Adipocyte (in vitro differentiated cells): ENCODE measurements at regions not wholly inside any gene's neighbourhood (a gene's known extent, or its start where the extent isn't known, plus 50 kb on each side); places are given as distances from the start of the nearest gene placed in this dataset.

Experiments
- DNase-seq: peaks from one replicate; pipeline ENCODE4 v3.0.0-alpha.2; 2015; ENCODE audit warnings: low read depth
- H3K27me3 ChIP-seq: replicated peaks from 2 replicates; pipeline ENCODE4 v1.7.0; 2013; ENCODE audit warnings: mild to moderate bottlenecking, low read length, moderate library complexity; ENCODE audit not compliant: control insufficient read depth, insufficient read depth
- H3K36me3 ChIP-seq: 2 replicates; pipeline ENCODE4 v1.7.0; 2013; ENCODE audit warnings: low read length, mild to moderate bottlenecking, moderate library complexity; ENCODE audit not compliant: control insufficient read depth, insufficient read depth, severe bottlenecking
- H3K4me1 ChIP-seq: 2 replicates; pipeline ENCODE4 v1.7.0; 2013; ENCODE audit warnings: mild to moderate bottlenecking, low read length, moderate library complexity; ENCODE audit not compliant: control insufficient read depth, insufficient read depth
- H3K4me3 ChIP-seq: 2 replicates; pipeline ENCODE4 v1.7.0; 2013; ENCODE audit warnings: mild to moderate bottlenecking, low read length, moderate library complexity
- H3K9ac ChIP-seq: 2 replicates; pipeline ENCODE4 v1.7.0; 2013; ENCODE audit warnings: mild to moderate bottlenecking, low read length, moderate library complexity
- H3K9me3 ChIP-seq: 2 replicates; pipeline ENCODE4 v1.7.0; 2013; ENCODE audit warnings: mild to moderate bottlenecking, low read length, moderate library complexity; ENCODE audit not compliant: control insufficient read depth

DNA sequence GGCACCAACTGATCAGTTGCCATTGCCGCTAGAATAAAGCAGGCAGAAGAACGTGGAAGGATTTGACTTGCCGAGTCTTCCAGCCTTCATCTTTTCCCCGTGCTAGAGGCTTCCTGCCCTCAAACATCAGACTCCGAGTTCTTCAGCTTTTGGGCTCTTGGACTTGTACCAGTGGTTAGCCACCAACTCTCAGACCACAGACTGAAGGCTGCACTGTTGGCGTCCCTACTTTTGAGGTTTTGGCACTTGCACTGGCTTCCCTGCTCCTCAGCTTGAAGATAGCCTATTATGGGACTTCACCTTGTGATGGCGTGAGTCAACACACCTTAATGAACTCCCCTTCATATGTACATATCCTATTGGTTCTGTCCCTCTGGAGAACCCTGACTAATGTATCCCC is 57.3 kb upstream of the KCND2 start:
- H3K4me3 ChIP-seq = no peak overlapping the region
- no peak for DNase-seq
- peaks cover 10% of the 10 kb centered on the region for H3K4me1 ChIP-seq
- no peak overlapping the region for H3K9ac ChIP-seq
- no peaks in the 10 kb centered on the region for H3K36me3 ChIP-seq
- no peaks in the 10 kb centered on the region for H3K27me3 ChIP-seq
- no peaks in the 10 kb centered on the region for H3K9me3 ChIP-seq

DNA sequence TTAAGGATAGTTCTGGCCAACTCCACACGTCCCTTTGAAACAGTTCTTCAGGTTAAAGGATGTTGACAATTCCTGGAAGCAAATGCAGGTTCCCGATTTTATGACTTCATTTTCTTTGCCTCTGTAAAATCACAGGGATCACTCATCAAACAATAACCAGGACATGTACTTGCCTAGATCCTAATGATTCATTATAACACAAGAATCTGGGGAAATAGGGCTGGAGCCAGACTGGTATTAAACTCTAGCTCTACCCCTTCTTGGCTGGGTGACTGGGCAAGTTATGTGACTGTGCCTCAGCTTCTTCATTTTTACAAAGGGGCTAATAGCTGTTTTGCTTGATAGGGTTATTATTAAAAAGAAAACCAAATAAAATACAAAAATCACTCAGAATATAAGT is 56.0 kb upstream of the KCND2 start:
- Histone ChIP-seq H3K9ac (no peak overlapping the region), H3K4me3 (no peak overlapping the region), H3K4me1 (peaks cover 10% of the 10 kb centered on the region), H3K9me3 (no peaks in the 10 kb centered on the region), H3K27me3 (no peaks in the 10 kb centered on the region), H3K36me3 (no peaks in the 10 kb centered on the region)
- DNase-seq = no peak

DNA sequence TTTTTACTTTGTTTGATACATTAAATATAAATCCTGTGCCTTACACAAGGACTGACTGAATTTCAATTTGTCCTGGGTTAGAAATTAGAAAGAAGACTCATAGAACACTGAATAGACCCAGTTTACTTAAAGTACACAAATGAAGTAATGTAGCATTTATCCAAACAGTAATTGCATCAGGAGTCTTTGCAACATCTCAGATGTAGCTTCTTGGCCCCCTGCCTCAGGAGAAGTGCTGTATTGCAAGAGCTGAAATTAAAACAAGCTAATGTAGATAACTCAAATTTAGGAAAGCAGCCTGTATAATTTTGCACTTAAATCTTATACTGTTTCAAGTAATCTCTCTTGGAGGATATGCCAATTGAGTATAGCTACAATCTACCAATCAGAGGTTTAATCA is 54.3 kb upstream of the KCND2 start:
- H3K4me1 ChIP-seq = peaks cover 10% of the 10 kb centered on the region
- H3K27me3 ChIP-seq = no peaks in the 10 kb centered on the region
- DNase-seq = peak; percentile 16
- H3K9me3 ChIP-seq = no peaks in the 10 kb centered on the region
- no peaks in the 10 kb centered on the region for H3K36me3 ChIP-seq
- H3K9ac ChIP-seq = peak overlapping the region; percentile 5
- H3K4me3 ChIP-seq = no peak overlapping the region

DNA sequence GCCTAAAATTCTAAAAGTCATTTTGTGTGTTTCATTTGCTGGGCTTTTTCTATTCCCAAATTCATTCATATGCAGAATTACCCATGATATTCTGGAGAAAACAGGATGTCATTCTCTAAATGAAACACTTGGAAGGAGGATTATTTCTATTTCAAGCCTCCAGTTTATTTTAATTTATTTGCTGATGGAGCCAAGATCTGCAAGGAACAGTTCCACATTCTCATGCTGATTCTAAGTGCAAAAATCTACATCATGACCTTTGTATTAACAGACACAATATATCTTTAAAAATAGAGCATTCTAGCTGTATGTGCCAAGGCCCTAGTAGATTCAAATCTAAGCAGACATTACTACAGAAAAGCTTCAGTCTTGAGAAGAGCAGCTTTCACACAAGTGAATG is 51.3 kb upstream of the KCND2 start:
- H3K36me3 ChIP-seq = no peaks in the 10 kb centered on the region
- no peak overlapping the region for H3K4me3 ChIP-seq
- peaks cover 10% of the 10 kb centered on the region for H3K4me1 ChIP-seq

More for the DNA sequence above, 51.3 kb upstream of the KCND2 start:
- DNase-seq = no peak
- no peaks in the 10 kb centered on the region for H3K9me3 ChIP-seq
- H3K27me3 ChIP-seq = no peaks in the 10 kb centered on the region
- H3K9ac ChIP-seq = no peak overlapping the region
